ENCODE measurements at regions not wholly inside any gene's neighbourhood (a gene's known extent, or its start where the extent isn't known, plus 50 kb on each side); places are given as distances from the start of the nearest gene placed in this dataset.
A peak's percentile ranks its signal among the peaks of the same experiment; 100 is the strongest.

DNA sequence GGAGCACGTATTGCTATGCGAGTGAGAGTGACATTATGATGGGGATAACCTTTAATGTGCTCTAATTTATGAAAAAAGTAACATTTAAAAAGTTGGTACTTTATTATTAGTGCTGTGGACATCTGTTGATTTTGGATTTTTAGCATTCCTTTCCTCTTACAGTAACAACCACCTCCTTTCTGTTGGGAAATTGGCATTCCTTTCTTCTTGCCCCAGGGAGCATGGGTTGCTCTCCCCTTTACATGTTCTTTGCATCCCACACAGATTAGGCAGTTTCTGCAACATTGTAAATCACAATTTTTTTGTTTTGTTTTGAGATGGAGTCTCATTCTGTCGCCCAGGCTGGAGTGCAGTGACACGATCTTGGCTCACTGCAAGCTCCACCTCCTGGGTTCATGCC is 300.2 kb downstream of the LPIN1 start:
- Histone ChIP-seq H3K9me3 (peaks cover 8% of the 10 kb centered on the region; the same call in 1 of the 2 replicates), H3K9ac (no peak overlapping the region), H3K4me3 (0 out of 2 replicates have a peak overlapping the region, but pooled peaks have one; percentile 8), H3K4me1 (peaks cover 91% of the 10 kb centered on the region), H3K27ac (peak overlapping the region; percentile 58; the same call in 1 of the 2 replicates), H3K27me3 (no peaks in the 10 kb centered on the region), H3K36me3 (no peaks in the 10 kb centered on the region), H4K20me1 (no peaks in the 10 kb centered on the region), H3K4me2 (peak overlapping the region; percentile 87)
- no peak for TF ChIP-seq Cebpa-rat (IDR thresholded peaks at IDR 0.05)

DNA sequence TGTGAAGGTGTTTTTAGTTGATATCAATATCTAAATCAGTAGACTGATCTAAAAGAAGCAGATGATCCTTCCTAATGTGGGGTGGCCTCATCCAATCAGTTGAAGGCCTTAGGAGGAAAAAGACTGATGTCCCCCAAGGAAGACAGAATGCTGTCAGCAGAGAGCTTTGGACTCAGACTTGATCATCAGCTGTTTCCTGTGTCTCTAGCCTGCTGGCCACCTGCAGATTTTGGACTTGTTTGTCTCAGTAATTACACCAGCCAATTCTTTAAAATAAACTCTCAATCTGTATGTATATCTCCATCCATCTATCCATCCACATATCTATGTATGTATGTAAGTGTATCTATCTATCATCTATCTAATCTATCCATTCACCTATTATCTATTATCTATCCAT is 301.3 kb downstream of the LPIN1 start:
- Histone ChIP-seq H3K27me3 (no peaks in the 10 kb centered on the region), H3K4me2 (peak overlapping the region; percentile 87), H4K20me1 (no peaks in the 10 kb centered on the region), H3K9ac (no peak overlapping the region), H3K36me3 (no peaks in the 10 kb centered on the region), H3K27ac (no peak overlapping the region), H3K9me3 (0 out of 2 replicates have a peak, but pooled peaks cover 3% of the 10 kb centered on the region), H3K4me1 (peaks cover 87% of the 10 kb centered on the region), H3K4me3 (no peak overlapping the region)
- no peak for TF ChIP-seq Cebpa-rat (IDR thresholded peaks at IDR 0.05)

DNA sequence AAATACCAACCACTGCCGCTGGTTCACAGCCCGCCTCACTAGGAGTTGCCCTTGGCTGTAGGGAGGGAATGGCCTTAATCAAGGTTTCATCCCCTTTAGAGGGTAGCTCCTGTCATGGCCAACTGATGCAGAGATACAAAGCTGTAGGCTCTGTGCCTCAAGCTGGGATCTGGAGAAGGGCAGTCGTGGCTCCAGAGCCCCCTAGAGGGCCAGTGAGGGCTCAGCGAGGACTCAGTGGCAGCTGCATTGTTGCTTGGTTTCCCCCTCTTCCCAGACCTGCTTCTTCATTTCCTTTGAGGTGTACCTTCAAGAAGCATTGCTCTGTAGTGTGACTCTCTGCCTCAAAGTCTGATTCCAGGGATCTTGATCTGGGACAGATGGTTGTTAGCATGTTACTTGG is 302.1 kb downstream of the LPIN1 start:
- Histone ChIP-seq H4K20me1 (no peaks in the 10 kb centered on the region), H3K4me2 (peak overlapping the region; percentile 87), H3K27ac (no peak overlapping the region), H3K4me3 (no peak overlapping the region), H3K4me1 (peaks cover 81% of the 10 kb centered on the region), H3K9ac (no peak overlapping the region), H3K9me3 (peaks cover 10% of the 10 kb centered on the region), H3K36me3 (no peaks in the 10 kb centered on the region), H3K27me3 (no peaks in the 10 kb centered on the region)
- TF ChIP-seq Cebpa-rat (IDR thresholded peaks at IDR 0.05) = no peak

DNA sequence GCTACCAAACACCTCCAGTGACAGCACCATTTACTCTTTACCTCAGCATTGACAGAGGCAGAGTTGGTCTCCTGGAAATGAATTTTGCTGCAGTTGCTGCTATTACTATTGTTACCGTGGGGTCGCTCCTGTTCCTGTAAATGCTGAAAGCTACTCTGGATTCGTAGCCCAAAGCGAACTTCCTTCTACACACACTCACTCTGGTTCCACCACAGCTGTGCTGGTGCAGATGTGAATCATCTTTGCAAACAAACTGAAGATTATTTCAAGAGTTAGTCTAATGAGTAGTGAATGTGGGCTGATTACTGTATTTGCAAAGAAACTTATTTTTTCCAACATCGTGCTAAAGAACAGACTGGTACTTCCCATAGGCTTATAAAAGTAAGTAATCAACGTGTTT is 304.0 kb downstream of the LPIN1 start:
- peaks cover 62% of the 10 kb centered on the region for H3K4me1 ChIP-seq
- H3K27me3 ChIP-seq = no peaks in the 10 kb centered on the region
- peaks cover 24% of the 10 kb centered on the region for H3K9me3 ChIP-seq
- peak overlapping the region; percentile 41 for H3K4me2 ChIP-seq
- H3K27ac ChIP-seq = no peak overlapping the region
- no peaks in the 10 kb centered on the region for H3K36me3 ChIP-seq
- H3K4me3 ChIP-seq = no peak overlapping the region
- TF ChIP-seq Cebpa-rat (IDR thresholded peaks at IDR 0.05) = no peak
- no peaks in the 10 kb centered on the region for H4K20me1 ChIP-seq
- H3K9ac ChIP-seq = no peak overlapping the region

DNA sequence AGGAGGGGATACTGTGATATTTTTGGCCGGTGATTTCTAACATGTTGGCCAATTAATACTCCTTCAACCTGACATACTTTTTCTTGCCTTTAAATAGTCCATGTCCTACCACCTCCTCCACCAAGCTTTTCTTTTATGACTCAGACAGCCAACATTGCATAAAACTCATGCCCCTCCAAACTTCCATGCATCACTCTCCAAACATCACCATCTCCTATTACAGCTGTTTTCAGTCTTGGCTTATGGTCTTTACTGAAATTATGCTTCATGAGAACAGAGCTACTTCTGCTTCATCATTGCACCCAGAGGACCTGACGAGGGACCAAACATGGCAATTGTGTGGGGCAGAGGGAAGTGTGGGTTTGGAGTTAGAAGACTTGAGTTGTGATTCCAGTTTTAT is 305.4 kb downstream of the LPIN1 start:
- H3K4me2 ChIP-seq = no peak overlapping the region

DNA sequence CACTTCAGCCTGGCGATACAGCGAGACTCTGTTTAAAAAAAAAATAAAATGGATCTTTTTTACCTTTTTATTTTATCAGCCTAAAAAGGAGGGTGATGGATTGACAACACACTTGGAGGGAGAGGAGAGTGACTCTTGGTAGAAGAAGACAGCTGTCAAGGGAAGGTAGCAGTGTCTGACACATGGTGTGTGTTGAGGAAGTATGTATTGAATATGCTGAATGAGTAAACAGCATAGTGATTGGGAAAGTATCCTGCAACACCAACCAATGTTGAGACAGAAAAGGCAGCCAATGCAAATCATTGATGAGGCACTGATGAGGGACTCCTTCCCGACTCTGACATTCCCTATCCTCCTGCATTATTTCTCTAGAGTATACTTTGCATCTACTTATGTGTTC is 306.4 kb downstream of the LPIN1 start:
- H3K27me3 ChIP-seq = no peaks in the 10 kb centered on the region
- H3K9ac ChIP-seq = no peak overlapping the region
- H3K9me3 ChIP-seq = peaks cover 24% of the 10 kb centered on the region
- no peak overlapping the region for H3K4me2 ChIP-seq
- H4K20me1 ChIP-seq = no peaks in the 10 kb centered on the region
- peaks cover 61% of the 10 kb centered on the region for H3K4me1 ChIP-seq
- no peaks in the 10 kb centered on the region for H3K36me3 ChIP-seq
- H3K4me3 ChIP-seq = no peak overlapping the region
- TF ChIP-seq Cebpa-rat (IDR thresholded peaks at IDR 0.05) = no peak
- no peak overlapping the region for H3K27ac ChIP-seq

More for the DNA sequence above, 305.4 kb downstream of the LPIN1 start:
- peaks cover 61% of the 10 kb centered on the region for H3K4me1 ChIP-seq
- H3K36me3 ChIP-seq = no peaks in the 10 kb centered on the region
- no peak overlapping the region for H3K4me3 ChIP-seq
- no peak for TF ChIP-seq Cebpa-rat (IDR thresholded peaks at IDR 0.05)
- H3K27ac ChIP-seq = no peak overlapping the region
- H4K20me1 ChIP-seq = no peaks in the 10 kb centered on the region
- H3K9ac ChIP-seq = no peak overlapping the region
- H3K27me3 ChIP-seq = no peaks in the 10 kb centered on the region
- H3K9me3 ChIP-seq = peaks cover 24% of the 10 kb centered on the region

DNA sequence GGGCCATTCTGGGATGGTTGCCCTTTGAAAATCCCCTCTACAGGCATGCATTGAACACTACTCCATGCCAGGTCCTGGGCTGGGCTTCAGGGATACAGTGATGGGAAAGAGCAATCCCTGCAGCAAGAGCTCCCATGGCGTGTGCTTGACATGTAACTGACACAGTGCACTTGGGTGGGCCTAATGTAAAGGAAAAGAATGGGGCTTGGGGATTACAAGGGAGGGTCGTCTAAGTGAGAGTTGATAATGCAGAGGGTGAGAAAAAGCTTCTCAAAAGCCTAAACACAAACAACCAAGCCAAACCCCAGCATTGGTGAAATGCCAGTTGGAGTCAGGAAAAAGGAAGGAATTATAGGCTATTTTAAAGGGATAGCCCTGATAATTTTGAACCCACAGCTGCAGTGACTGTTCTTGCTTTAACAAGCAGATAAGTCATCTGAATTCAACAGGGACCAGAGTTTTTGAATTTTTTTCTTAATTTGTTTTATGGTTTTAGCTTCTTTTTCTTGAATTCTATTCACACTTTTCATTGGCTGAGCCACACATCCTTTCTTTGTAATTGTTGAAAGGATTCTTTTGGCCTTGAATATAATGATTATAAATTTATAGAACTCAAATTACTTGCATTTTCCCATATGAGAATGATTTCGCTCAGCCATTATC is 308.7 kb downstream of the LPIN1 start:
- TF ChIP-seq Cebpa-rat (IDR thresholded peaks at IDR 0.05) = no peak
- no peak overlapping the region for H3K27ac ChIP-seq
- H3K4me1 ChIP-seq = peaks cover 61% of the 10 kb centered on the region
- no peaks in the 10 kb centered on the region for H3K36me3 ChIP-seq
- H4K20me1 ChIP-seq = no peaks in the 10 kb centered on the region
- H3K9me3 ChIP-seq = peaks cover 24% of the 10 kb centered on the region
- H3K4me3 ChIP-seq = no peak overlapping the region
- no peak overlapping the region for H3K4me2 ChIP-seq
- no peak overlapping the region for H3K9ac ChIP-seq
- no peaks in the 10 kb centered on the region for H3K27me3 ChIP-seq

DNA sequence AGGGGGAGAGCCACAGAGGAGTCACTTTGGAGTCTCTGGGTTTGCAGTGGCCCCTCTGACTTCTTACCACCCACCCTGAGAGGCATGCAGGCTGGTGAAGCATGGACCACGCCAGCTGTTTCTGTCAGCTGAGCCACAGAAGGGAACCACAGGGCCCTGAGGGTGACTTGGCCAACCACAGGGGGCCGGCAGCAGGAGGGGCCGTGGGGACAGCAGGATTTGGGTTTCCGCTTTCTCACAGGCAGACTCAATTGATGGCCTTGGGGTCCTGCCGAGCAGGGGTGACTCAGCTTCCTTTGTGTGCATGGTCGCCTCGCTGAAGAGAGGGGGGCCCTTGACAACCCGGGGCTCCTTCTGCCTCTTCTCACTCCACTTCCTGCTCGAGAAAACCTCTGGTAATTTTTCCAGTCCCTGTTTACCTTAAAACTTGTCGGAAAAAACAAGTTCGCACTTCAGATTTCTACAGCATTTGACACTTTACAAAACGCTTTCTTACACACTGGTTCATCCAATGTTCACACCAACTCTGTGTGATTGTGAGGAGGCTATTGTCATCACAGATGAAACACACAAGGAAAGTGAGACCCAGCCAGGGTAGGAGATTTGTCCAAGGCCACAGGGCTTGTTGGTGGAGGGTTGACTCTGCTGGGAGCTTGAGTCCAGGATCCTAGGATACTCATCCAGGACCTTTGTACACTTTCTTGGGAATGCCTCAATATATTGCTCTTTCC is 311.2 kb downstream of the LPIN1 start:
- Histone ChIP-seq H4K20me1 (no peaks in the 10 kb centered on the region), H3K4me3 (peak overlapping the region; percentile 33), H3K4me2 (peak overlapping the region; percentile 88), H3K27me3 (no peaks in the 10 kb centered on the region), H3K27ac (peak overlapping the region; percentile 51), H3K4me1 (peaks cover 56% of the 10 kb centered on the region), H3K9me3 (peaks cover 23% of the 10 kb centered on the region), H3K9ac (peak overlapping the region; percentile 36; the same call in 1 of the 2 replicates), H3K36me3 (no peaks in the 10 kb centered on the region)
- no peak for TF ChIP-seq Cebpa-rat (IDR thresholded peaks at IDR 0.05)

DNA sequence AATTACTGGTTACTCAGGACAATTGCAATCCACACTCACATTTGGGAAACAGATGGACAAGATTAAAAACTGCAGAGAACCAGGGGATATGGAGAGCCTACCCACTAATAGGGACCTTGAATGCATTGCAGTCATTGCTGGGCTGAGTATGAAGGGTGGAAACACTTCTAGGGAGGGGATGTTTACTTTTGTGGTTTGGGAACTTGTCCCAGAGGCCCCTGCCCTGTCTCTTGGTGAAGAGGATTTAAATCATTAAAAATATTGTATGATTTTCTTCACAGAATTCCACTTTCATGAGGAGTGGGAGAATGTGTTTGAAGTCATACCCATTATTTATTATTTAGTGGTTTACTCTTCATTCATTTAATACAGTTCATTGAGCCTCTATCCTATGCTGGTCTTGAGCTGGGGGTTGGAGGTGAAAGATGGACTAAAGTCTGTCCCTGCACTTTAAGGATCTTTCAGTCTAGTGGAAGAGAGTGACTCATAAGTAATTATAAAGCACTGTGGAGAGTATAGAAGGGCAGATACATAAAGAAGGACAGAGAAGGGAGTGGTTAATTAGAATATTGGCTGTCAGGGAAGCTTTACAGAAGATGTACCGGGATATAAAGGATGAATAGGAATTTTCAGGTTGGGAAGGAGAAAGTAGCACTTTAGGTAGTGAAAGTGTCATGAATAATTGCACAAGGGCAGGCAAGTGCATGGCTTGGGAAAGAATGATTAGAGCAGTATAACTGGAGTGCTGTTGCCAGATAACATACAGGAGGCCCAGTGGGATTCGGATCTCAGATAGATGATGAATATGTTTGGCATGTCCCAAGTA is 313.4 kb downstream of the LPIN1 start:
- no peak overlapping the region for H3K27ac ChIP-seq
- peak overlapping the region; percentile 88 for H3K4me2 ChIP-seq
- no peaks in the 10 kb centered on the region for H3K36me3 ChIP-seq
- H3K9me3 ChIP-seq = peaks cover 14% of the 10 kb centered on the region; the same call in 1 of the 2 replicates
- no peak overlapping the region for H3K4me3 ChIP-seq
- H4K20me1 ChIP-seq = no peaks in the 10 kb centered on the region
- no peak overlapping the region for H3K9ac ChIP-seq
- H3K27me3 ChIP-seq = no peaks in the 10 kb centered on the region
- no peak for TF ChIP-seq Cebpa-rat (IDR thresholded peaks at IDR 0.05)
- H3K4me1 ChIP-seq = peaks cover 56% of the 10 kb centered on the region
